GM12891 (cell line): ENCODE measurements at regions not wholly inside any gene's neighbourhood (a gene's known extent, or its start where the extent isn't known, plus 50 kb on each side); places are given as distances from the start of the nearest gene placed in this dataset.

Source experiments
- POLR2A ChIP-seq: IDR thresholded peaks from 2 replicates; pipeline ENCODE4 v1.6.1; 2011; ENCODE audit warnings: low read depth, low read length, control low read depth
- POLR2AphosphoS5 ChIP-seq: IDR thresholded peaks from 2 replicates; pipeline ENCODE4 v1.6.1; 2011; ENCODE audit warnings: low read depth, low read length, control low read depth

GRCh38 chr6:119683031-119683430 is 333.5 kb upstream of the MAN1A1 start:
- TF ChIP-seq POLR2AphosphoS5 (no peak), POLR2A (no peak)
